Stomach (tissue), 8 donors: ENCODE measurements at regions not wholly inside any gene's neighbourhood (a gene's known extent, or its start where the extent isn't known, plus 50 kb on each side); places are given as distances from the start of the nearest gene placed in this dataset.
A peak's percentile ranks its signal among the peaks of the same experiment; 100 is the strongest.

Experiments used
- DNase-seq, 2 donors: peaks; one replicate each; pipeline versions ENCODE4 v3.0.0 to v3.0.0-alpha.2; 2013 to 2019
- H3K27ac ChIP-seq, 5 donors: fragments of 200-600 bp in 4 of 5; sonication (generic) in 4 of 5; one replicate each; pipeline ENCODE4 v1.5.1; 2013 to 2019; ENCODE audit warnings: mild to moderate bottlenecking in 1 of 5, moderate library complexity in 1 of 5
- H3K27me3 ChIP-seq, 3 donors: fragments of 200-600 bp; sonication (generic); one replicate each; pipeline ENCODE4 v1.5.1; 2017 to 2019; ENCODE audit warnings: mixed run types in 1 of 3
- H3K36me3 ChIP-seq, 4 donors: fragments of 200-600 bp; sonication (generic); 1 replicate in 3 of 4; 2 replicates in 1 of 4; pipeline ENCODE4 v1.5.1; 2016 to 2019
- H3K4me1 ChIP-seq, 4 donors: fragments of 200-600 bp; sonication (generic); one replicate each; pipeline ENCODE4 v1.5.1; 2016 to 2019
- H3K4me3 ChIP-seq, 4 donors: fragments of 200-600 bp; sonication (generic) in 3 of 4; one replicate each; pipeline ENCODE4 v1.5.1; 2016 to 2019; ENCODE audit warnings: mild to moderate bottlenecking in 1 of 4
- H3K9me3 ChIP-seq, 4 donors: fragments of 200-600 bp; sonication (generic); one replicate each; pipeline ENCODE4 v1.5.1; 2016 to 2019
- EP300 ChIP-seq: sonication (generic); formaldehyde crosslinking; IDR thresholded peaks from one replicate; pipeline ENCODE4 v1.6.1; 2017; ENCODE audit warnings: antibody characterized with exemption
- POLR2A ChIP-seq, 4 donors: fragments of 450-650 bp; IDR thresholded peaks; one replicate each; pipeline ENCODE4 v1.6.1; 2016; ENCODE audit warnings: antibody characterized with exemption in 4 of 4, control low read depth in 2 of 4, mild to moderate bottlenecking in 1 of 4, moderate library complexity in 1 of 4
- POLR2AphosphoS5 ChIP-seq, 3 donors: sonication (generic); formaldehyde crosslinking; IDR thresholded peaks; one replicate each; pipeline ENCODE4 v1.6.1; 2016; ENCODE audit warnings: antibody characterized with exemption in 3 of 3
- whole genome bisulfite sequencing, 5 donors: extraction: QIAGEN DNeasy Blood & Tissue Kit in 3 of 5; methylation state at CpG; one replicate each; pipeline versions ENCODE4 v1.1.5 to v1.1.7; 2013 to 2018; 5-methylcytosine and 5-hydroxymethylcytosine counted together
- intact Hi-C: fragments of 100-400 bp; cut with DNase I; formaldehyde crosslinking; loops from one replicate; pipeline ENCODE4 v1.15.1; 2023; ENCODE audit warnings: low total_unique reads
- TF ChIP-seq, protein P1 (sequence below), 7 experiments: fragments of 450-650 bp in 4 of 7; fragments of 200-600 bp in 3 of 7; sonication (generic) in 3 of 7; IDR thresholded peaks; one replicate each; pipeline ENCODE4 v1.5.1; 2016 to 2019; ENCODE audit warnings: antibody characterized with exemption in 7 of 7, control low read depth in 2 of 7, mild to moderate bottlenecking in 1 of 7
- donor health status: healthy with polysubstance abuse.
- donor health status: Bipolar disorder and iron deficiency.
- donor health status: healthy.

DNA sequence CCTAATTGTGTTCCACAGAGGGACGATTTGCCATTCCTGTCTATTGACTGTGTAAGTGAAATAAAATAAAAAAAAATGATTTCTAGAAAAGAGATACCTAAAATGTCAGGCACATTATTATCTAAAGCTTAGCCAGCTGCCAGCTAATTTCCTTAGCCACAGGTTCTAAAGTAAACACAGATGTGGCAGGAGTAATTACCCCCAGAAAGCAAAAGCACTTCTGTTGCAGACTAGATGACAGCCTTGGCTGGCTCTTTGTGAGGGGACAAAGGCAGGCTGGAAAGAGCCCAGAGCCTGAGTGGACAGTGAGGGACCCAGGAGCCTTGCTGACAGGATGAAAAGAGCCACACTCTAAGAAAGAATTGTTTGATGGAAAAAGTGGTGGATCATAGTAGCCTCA, 418.1 kb downstream of the LRIG3 start:
- H3K4me1 ChIP-seq: peaks cover 0 to 11% (median 4%) of the 10 kb centered on the region in 4 donors
- no peaks in the 10 kb centered on the region for H3K36me3 ChIP-seq
- WGBS, 5 donors: 10 to 19% (median 14%) methylated on average over 1 of the region's 1 CpG
- no peak overlapping the region for H3K27ac ChIP-seq
- no peaks in the 10 kb centered on the region for H3K27me3 ChIP-seq
- intact Hi-C loops: no loop called here
- peak in 1 of 2 donors; percentile 66 for DNase-seq
- no peak overlapping the region for H3K4me3 ChIP-seq
- no peak for TF ChIP-seq POLR2A (IDR thresholded peaks at IDR 0.05)
- no peak for TF ChIP-seq POLR2AphosphoS5 (IDR thresholded peaks at IDR 0.05)
- TF ChIP-seq, protein P1, sequence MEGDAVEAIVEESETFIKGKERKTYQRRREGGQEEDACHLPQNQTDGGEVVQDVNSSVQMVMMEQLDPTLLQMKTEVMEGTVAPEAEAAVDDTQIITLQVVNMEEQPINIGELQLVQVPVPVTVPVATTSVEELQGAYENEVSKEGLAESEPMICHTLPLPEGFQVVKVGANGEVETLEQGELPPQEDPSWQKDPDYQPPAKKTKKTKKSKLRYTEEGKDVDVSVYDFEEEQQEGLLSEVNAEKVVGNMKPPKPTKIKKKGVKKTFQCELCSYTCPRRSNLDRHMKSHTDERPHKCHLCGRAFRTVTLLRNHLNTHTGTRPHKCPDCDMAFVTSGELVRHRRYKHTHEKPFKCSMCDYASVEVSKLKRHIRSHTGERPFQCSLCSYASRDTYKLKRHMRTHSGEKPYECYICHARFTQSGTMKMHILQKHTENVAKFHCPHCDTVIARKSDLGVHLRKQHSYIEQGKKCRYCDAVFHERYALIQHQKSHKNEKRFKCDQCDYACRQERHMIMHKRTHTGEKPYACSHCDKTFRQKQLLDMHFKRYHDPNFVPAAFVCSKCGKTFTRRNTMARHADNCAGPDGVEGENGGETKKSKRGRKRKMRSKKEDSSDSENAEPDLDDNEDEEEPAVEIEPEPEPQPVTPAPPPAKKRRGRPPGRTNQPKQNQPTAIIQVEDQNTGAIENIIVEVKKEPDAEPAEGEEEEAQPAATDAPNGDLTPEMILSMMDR (IDR thresholded peaks at IDR 0.05): no peak
- no peak for TF ChIP-seq EP300
- H3K9me3 ChIP-seq: no peaks in the 10 kb centered on the region

DNA sequence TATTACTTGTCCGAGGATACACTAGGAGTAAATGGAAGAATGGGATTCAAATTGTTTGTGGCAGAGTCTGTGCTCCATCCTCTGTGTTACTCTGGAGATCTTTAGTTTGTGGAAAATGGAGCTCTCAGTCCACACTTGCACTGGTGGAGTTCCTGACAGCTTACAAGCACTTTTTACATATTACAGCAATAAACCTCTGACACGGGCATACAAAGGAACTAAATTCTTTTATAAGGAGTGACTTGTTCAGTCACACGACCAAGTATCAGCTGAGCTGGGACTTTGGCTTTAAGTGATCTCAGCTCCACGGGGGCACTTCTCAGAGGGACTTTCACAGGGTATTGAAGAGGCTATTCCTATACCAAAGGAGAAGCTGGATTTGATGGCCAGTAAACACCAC, 417.5 kb downstream of the LRIG3 start:
- intact Hi-C loops: no loop called here
- H3K9me3 ChIP-seq: no peaks in the 10 kb centered on the region
- H3K4me1 ChIP-seq: peaks cover 0 to 11% (median 4%) of the 10 kb centered on the region in 4 donors
- H3K36me3 ChIP-seq: no peaks in the 10 kb centered on the region
- TF ChIP-seq POLR2A (IDR thresholded peaks at IDR 0.05) (no peak), POLR2AphosphoS5 (IDR thresholded peaks at IDR 0.05) (no peak), EP300 (no peak)
- TF ChIP-seq, protein P1 (IDR thresholded peaks at IDR 0.05): no peak
- no peak overlapping the region for H3K4me3 ChIP-seq
- WGBS, 5 donors: 29 to 56% (median 46%) methylated on average over 4 of the region's 4 CpGs
- H3K27me3 ChIP-seq: no peaks in the 10 kb centered on the region
- H3K27ac ChIP-seq: no peak overlapping the region
- DNase-seq: peak in 1 of 2 donors; percentile 45

DNA sequence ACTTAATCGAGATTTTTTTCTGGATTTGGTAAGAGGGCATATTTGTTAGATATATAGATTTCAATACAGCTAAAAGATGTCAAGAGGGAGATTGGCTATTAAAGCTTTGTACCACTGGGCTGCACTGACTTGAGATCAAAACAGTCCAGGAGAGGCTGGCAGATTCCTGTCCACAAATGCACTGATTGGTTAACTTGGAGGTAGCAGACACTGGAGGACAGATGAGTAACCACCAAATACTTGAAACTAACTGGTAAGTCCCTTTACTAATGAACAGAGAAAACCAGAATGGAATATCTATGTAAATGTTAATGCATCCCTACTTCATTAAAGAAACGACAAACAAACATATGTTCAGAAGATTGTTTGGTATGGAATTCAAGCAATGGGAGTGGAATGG, 416.6 kb downstream of the LRIG3 start:
- WGBS, 5 donors: 92 to 97% (median 93%) methylated on average over 2 of the region's 2 CpGs
- intact Hi-C loops: no loop called here
- H3K4me1 ChIP-seq: peaks cover 0 to 11% (median 4%) of the 10 kb centered on the region in 4 donors
- H3K36me3 ChIP-seq: no peaks in the 10 kb centered on the region
- no peak for DNase-seq
- H3K4me3 ChIP-seq: no peak overlapping the region
- H3K27me3 ChIP-seq: no peaks in the 10 kb centered on the region
- no peak overlapping the region for H3K27ac ChIP-seq
- TF ChIP-seq EP300 (no peak), POLR2A (IDR thresholded peaks at IDR 0.05) (no peak), POLR2AphosphoS5 (IDR thresholded peaks at IDR 0.05) (no peak)
- TF ChIP-seq, protein P1 (IDR thresholded peaks at IDR 0.05): no peak
- no peaks in the 10 kb centered on the region for H3K9me3 ChIP-seq

- H3K27ac ChIP-seq: no peak overlapping the region
- no peaks in the 10 kb centered on the region for H3K36me3 ChIP-seq
- 73 to 74% (median 74%) methylated on average over 5 of the region's 5 CpGs for WGBS, 5 donors
- no peaks in the 10 kb centered on the region for H3K27me3 ChIP-seq
- no peak overlapping the region for H3K4me3 ChIP-seq
- peaks cover 0 to 11% (median 4%) of the 10 kb centered on the region in 4 donors for H3K4me1 ChIP-seq
- TF ChIP-seq, protein P1 (IDR thresholded peaks at IDR 0.05): no peak
- TF ChIP-seq EP300 (no peak), POLR2A (IDR thresholded peaks at IDR 0.05) (no peak), POLR2AphosphoS5 (IDR thresholded peaks at IDR 0.05) (no peak)
- H3K9me3 ChIP-seq: no peaks in the 10 kb centered on the region
- intact Hi-C loops: no loop called here
- DNase-seq: peak in 1 of 2 donors; percentile 25
Observed at GRCh38 chr12:58504143-58504938, 416.0 kb downstream of the LRIG3 start.
